ENCODE measurements at regions not wholly inside any gene's neighbourhood (a gene's known extent, or its start where the extent isn't known, plus 50 kb on each side); places are given as distances from the start of the nearest gene placed in this dataset.

DNA sequence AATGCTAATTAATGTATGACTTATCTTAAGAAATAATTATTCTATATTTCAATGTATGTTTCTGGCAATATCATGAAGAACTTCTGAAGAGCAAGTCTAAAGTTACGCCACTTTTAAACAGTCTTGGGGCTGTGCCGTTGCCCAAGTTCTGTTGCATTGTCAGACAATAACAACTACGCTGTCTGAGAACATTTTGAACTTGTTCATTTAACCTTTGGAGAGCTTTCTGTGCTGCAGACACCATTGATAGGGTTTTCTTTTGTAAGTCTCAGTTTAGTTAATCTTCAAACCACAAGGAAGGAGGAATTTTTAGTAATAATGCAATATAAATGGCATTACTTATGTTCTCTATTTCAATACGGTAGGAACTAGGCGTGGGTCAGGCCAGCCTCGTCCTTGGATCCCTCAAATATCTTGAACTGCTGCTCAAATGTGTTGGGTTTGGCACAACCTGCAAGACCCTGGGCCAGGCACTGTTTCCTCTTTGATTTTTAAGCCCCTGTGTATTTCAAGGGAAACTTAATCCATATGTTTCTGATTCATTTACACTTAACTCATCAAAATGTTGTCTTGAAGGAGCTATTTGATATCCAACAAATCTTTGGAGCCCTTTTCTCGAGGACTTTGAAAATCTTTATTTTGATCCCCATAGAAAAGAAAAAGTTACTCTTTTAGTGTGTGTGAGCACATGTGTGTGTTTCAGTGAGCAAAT lies 215.5 kb downstream of the INHBA start:
- H3K4me3 ChIP-seq (replicated peaks; ENCODE audit: low read depth, low read length): no peak overlapping the region
- TF ChIP-seq, protein P1, sequence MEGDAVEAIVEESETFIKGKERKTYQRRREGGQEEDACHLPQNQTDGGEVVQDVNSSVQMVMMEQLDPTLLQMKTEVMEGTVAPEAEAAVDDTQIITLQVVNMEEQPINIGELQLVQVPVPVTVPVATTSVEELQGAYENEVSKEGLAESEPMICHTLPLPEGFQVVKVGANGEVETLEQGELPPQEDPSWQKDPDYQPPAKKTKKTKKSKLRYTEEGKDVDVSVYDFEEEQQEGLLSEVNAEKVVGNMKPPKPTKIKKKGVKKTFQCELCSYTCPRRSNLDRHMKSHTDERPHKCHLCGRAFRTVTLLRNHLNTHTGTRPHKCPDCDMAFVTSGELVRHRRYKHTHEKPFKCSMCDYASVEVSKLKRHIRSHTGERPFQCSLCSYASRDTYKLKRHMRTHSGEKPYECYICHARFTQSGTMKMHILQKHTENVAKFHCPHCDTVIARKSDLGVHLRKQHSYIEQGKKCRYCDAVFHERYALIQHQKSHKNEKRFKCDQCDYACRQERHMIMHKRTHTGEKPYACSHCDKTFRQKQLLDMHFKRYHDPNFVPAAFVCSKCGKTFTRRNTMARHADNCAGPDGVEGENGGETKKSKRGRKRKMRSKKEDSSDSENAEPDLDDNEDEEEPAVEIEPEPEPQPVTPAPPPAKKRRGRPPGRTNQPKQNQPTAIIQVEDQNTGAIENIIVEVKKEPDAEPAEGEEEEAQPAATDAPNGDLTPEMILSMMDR (IDR thresholded peaks at IDR 0.05; ENCODE audit: low read depth, low read length, missing control alignments): no peak
- DNase-seq (ENCODE audit: extremely low read depth, low read depth): no peak

DNA sequence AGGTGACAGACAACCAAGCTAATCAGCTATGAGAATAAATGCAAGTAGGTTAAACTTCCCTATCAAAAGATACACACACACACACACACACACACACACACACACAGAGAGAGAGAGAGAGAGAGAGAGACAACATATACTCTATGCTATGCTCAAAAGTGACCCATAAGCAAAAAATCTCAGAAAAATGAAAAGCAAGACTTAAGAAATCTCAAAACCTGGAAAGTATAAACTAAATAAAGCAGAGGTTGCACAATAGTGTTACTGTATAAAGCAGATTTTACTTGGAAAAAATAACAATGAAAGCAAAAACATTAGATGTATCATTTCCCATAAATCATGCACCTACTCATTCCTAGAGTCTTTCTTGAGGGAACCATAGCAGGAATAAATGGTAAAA lies 221.5 kb downstream of the INHBA start:
- TF ChIP-seq, protein P1 (IDR thresholded peaks at IDR 0.05; ENCODE audit: low read depth, low read length, missing control alignments): no peak
- DNase-seq (ENCODE audit: extremely low read depth, low read depth): no peak
- H3K4me3 ChIP-seq (replicated peaks; ENCODE audit: low read depth, low read length): no peak overlapping the region

DNA sequence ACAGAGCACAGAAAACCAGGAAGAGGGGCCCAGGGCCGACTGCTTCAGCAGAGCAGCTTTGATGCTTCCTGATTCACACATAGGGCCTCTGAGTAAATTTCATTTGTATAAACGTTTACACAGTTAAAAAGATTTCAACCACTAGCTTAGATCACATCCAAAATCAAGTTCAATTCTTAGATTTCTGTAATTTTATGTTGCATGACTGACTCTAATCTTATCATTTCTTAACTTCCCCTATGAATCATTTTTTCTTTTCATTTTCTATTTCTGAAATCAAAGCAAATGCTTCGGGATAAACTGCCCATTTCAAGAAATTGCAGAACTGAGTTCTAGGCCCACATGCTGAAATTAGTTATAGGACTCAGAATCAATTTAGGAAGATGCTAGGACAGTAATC lies 224.7 kb downstream of the INHBA start:
- TF ChIP-seq, protein P1 (IDR thresholded peaks at IDR 0.05; ENCODE audit: low read depth, low read length, missing control alignments): no peak
- no peak for DNase-seq (ENCODE audit: extremely low read depth, low read depth)
- no peak overlapping the region for H3K4me3 ChIP-seq (replicated peaks; ENCODE audit: low read depth, low read length)

DNA sequence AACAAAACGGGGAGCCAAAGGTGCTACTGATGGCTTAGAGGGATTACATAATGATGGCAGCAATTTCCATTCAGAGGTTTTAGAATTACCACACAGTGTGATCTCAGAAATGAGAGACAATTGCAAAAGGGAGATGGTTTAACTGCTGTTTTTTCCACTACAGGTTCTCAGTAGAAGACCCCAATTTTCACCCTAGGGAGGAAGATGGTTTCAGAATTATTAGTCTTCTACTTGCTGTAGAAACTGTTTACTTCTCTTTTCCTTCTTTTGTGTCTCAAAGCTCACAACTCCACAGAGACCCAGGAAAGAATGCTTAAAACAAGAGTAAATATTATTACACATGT lies 226.5 kb downstream of the INHBA start:
- DNase-seq (ENCODE audit: extremely low read depth, low read depth): no peak
- TF ChIP-seq, protein P1 (IDR thresholded peaks at IDR 0.05; ENCODE audit: low read depth, low read length, missing control alignments): no peak
- H3K4me3 ChIP-seq (replicated peaks; ENCODE audit: low read depth, low read length): no peak overlapping the region

DNA sequence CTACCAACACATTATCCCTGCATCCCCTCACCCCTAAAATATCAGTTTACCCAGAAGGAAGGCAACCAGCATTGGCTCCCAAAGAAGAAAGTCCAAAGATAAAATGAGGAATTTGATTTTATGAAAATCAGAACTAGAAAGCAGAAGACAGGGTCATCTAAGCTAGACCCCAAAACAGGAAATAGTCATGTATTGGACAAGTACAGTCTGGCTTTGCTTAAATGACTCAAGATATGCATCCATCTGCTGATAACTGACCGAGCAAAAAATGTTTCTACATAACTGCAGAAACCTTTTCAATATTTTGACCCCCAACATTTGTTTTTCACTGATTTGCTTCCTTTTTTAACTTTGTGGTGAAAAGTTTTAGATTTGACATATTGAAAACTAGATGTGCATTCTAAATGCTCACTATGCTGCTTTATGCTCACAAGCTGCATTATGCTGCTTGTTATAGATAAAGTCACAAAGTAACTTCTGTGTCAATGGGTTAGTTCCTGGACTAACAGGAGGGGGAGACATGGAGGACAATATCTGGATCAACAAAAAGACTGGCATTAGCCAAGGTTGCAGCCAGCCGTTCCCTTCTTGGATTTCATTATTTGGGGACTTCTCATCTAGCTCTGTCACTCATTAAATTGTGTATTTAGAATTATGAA lies 227.0 kb downstream of the INHBA start:
- TF ChIP-seq, protein P1 (IDR thresholded peaks at IDR 0.05; ENCODE audit: low read depth, low read length, missing control alignments): no peak
- H3K4me3 ChIP-seq (replicated peaks; ENCODE audit: low read depth, low read length): no peak overlapping the region
- DNase-seq (ENCODE audit: extremely low read depth, low read depth): no peak

DNA sequence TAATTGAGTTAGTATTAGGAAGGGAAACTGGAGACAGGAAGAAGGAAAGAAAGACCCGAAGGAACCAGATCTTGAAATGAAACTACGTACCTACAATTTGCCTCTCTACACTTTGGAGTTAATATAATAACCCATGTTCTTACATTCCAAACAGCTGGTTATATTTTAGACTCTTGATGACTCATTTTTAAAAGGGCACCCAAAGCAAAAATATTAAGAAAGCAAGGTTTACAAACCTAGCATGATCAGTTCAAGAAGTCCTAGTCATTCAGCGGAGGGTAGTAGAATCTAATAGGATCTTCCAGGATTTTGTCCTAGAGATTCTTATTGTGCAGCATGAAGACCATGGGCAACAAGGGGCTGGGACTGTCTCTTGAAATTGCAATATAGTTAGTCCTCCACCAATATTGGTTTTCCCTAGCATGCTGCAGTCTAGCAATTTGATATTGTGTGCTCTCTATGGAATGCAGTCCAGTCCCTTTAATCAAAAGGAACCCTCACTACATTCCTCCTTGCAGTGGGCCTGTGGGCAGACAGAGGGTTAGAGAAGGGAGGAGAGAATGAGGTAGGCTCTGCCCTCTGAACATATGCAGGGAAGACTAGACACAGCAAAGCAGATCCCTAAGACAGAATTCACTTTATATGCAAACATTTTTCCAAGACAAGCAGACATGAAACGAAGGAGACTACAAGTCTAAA lies 230.3 kb downstream of the INHBA start:
- DNase-seq (ENCODE audit: extremely low read depth, low read depth): no peak
- H3K4me3 ChIP-seq (replicated peaks; ENCODE audit: low read depth, low read length): no peak overlapping the region
- TF ChIP-seq, protein P1 (IDR thresholded peaks at IDR 0.05; ENCODE audit: low read depth, low read length, missing control alignments): no peak

Measured in HFF-Myc (cell line).